HFFc6 (cell line): ENCODE measurements at regions not wholly inside any gene's neighbourhood (a gene's known extent, or its start where the extent isn't known, plus 50 kb on each side); places are given as distances from the start of the nearest gene placed in this dataset.
"Not testable (repeated sequence)": the region's sequence is repeated elsewhere in the genome, so short reads cannot be mapped to it uniquely, and the experiment has no call there.

Experiments used
- DNase-seq: peaks from one replicate; pipeline ENCODE4 v3.0.0-alpha.2; 2018
- H3K27ac Mint-ChIP-seq: 2 replicates; pipeline ENCODE4 v1.8.0; 2020; ENCODE audit warnings: mild to moderate bottlenecking, mixed read lengths
- H3K27me3 Mint-ChIP-seq: 2 replicates; pipeline ENCODE4 v1.8.0; 2021; ENCODE audit warnings: mild to moderate bottlenecking, moderate library complexity, mixed read lengths; ENCODE audit not compliant: insufficient read depth
- H3K36me3 Mint-ChIP-seq: 2 replicates; pipeline ENCODE4 v1.8.0; 2021; ENCODE audit warnings: low read depth, mixed read lengths
- H3K4me1 Mint-ChIP-seq: 2 replicates; pipeline ENCODE4 v1.8.0; 2020; ENCODE audit warnings: low read depth, mixed read lengths
- H3K4me3 Mint-ChIP-seq: 2 replicates; pipeline ENCODE4 v1.8.0; 2020; ENCODE audit warnings: mild to moderate bottlenecking, moderate library complexity, mixed read lengths
- H3K9me3 Mint-ChIP-seq: 2 replicates; pipeline ENCODE4 v1.8.0; 2020; ENCODE audit warnings: mild to moderate bottlenecking, mixed read lengths
- TF ChIP-seq, protein P1 (sequence below): fragments of 200-600 bp; sonication (generic); IDR thresholded peaks from 2 replicates; pipeline ENCODE4 v1.5.0; 2021; ENCODE audit warnings: antibody characterized with exemption, mild to moderate bottlenecking

DNA sequence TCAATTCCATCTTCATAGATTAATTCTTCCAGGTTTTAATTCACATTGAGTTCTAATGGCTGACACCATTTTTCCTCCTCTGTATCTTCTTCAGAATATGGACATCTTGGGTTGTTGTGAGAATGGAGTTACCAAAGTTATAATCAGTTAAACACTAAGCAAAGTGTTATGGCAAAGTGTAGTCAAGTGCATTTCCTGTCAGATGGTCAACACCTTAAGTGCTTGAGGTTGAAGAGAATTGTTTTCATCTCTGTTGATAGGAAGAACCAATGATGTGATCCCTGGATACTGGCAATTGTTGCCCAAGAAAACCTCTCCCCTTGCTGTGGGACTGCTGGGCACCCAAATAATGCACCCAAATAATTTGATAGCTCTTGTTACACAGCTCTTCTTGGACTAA is 102.6 kb upstream of the SATB1 start:
- peaks cover 33% of the 10 kb centered on the region for H3K9me3 Mint-ChIP-seq
- TF ChIP-seq, protein P1, sequence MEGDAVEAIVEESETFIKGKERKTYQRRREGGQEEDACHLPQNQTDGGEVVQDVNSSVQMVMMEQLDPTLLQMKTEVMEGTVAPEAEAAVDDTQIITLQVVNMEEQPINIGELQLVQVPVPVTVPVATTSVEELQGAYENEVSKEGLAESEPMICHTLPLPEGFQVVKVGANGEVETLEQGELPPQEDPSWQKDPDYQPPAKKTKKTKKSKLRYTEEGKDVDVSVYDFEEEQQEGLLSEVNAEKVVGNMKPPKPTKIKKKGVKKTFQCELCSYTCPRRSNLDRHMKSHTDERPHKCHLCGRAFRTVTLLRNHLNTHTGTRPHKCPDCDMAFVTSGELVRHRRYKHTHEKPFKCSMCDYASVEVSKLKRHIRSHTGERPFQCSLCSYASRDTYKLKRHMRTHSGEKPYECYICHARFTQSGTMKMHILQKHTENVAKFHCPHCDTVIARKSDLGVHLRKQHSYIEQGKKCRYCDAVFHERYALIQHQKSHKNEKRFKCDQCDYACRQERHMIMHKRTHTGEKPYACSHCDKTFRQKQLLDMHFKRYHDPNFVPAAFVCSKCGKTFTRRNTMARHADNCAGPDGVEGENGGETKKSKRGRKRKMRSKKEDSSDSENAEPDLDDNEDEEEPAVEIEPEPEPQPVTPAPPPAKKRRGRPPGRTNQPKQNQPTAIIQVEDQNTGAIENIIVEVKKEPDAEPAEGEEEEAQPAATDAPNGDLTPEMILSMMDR, result no peak
- no peaks in the 10 kb centered on the region; the same call in 1 of the 2 replicates for H3K36me3 Mint-ChIP-seq
- H3K4me3 Mint-ChIP-seq, result no peak overlapping the region
- H3K27me3 Mint-ChIP-seq, result no peaks in the 10 kb centered on the region; the same call in 1 of the 2 replicates
- H3K4me1 Mint-ChIP-seq, result no peaks in the 10 kb centered on the region
- no peak for DNase-seq
- H3K27ac Mint-ChIP-seq, result no peak overlapping the region

DNA sequence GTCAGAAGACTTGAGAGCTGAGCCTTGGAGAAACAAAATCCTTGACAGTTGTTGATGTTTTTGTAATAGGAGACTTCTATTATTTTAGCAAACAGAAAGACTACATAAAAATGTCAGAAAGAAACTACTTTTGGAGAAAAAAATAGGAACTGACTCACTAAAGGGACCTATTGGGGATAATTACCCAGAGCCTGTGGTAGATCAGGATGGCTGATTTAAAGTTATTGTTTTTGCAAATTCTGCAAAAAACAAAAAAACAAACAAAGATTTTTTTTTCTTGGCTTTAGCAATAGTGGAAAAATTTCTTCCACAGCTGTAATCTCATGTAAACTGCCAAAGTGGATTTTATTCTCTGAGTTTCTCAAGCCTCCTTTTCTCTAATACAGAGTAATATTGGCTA is 101.5 kb upstream of the SATB1 start:
- Mint-ChIP-seq H3K9me3 (peaks cover 31% of the 10 kb centered on the region), H3K4me3 (no peak overlapping the region), H3K27me3 (no peaks in the 10 kb centered on the region; the same call in 1 of the 2 replicates), H3K27ac (no peak overlapping the region), H3K4me1 (no peaks in the 10 kb centered on the region), H3K36me3 (no peaks in the 10 kb centered on the region; the same call in 1 of the 2 replicates)
- TF ChIP-seq, protein P1, result no peak
- DNase-seq, result no peak

DNA sequence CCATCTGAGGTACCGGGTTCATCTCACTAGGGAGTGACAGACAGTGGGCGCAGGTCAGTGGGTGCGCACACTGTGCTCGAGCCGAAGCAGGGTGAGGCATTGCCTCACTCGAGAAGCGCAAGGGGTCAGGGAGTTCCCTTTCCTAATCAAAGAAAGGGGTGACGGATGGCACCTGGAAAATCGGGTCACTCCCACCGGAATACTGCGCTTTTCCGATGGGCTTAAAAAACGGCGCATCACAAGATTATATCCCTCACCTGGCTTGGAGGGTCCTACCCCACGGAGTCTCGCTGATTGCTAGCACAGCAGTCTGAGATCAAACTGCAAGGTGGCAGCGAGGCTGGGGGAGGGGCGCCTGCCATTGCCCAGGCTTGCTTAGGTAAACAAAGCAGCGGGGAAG is 91.0 kb upstream of the SATB1 start:
- not testable (repeated sequence) for DNase-seq, H3K4me3 Mint-ChIP-seq

DNA sequence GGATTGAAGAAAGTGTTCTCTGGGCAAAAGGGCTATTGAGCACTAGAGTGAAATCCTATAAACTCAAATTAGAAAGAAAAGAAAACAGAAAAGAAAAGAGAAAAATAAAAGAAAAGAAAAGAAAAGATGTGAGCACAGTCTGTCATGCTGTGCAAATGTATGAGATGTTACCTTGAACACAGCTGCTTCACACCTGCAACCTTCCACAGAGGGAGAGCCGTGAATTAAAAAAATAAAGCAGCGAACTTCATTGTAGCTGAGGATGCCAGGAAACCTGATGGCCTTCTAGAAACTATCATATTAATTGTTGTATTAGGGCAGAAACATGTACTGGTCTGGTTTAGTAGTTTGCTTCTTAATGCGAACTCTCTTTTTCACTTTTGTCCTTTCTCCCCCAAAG is 88.0 kb upstream of the SATB1 start:
- Mint-ChIP-seq H3K36me3 (no peaks in the 10 kb centered on the region; the same call in 1 of the 2 replicates), H3K9me3 (peaks cover 38% of the 10 kb centered on the region)

More for the DNA sequence above, 91.0 kb upstream of the SATB1 start:
- not testable (repeated sequence) for H3K27me3 Mint-ChIP-seq, H3K27ac Mint-ChIP-seq, H3K4me1 Mint-ChIP-seq, H3K36me3 Mint-ChIP-seq
- peaks cover 24% of the 10 kb centered on the region for H3K9me3 Mint-ChIP-seq

DNA sequence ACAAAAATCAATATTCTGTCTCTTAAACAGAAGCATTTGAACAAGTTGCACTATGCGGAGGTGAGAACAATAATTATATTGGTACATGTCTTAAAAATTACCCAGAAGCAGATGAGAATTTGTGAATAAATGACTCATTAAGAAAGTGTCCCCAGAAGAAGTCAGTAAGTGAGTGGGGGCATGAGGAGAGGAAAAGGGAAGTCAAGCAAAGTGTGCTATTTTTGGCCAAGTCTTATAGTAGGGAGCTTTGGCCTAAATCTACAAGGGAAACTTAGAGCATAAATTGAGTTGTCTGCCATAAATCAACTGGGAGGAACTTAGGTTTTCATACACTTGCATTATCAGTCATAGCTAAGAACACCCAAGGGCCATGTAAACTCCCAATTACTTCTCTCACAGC is 86.9 kb upstream of the SATB1 start:
- Mint-ChIP-seq H3K4me1 (no peaks in the 10 kb centered on the region), H3K27ac (no peak overlapping the region), H3K4me3 (no peak overlapping the region), H3K36me3 (no peaks in the 10 kb centered on the region; the same call in 1 of the 2 replicates), H3K9me3 (peaks cover 42% of the 10 kb centered on the region), H3K27me3 (no peaks in the 10 kb centered on the region)
- no peak for DNase-seq
- TF ChIP-seq, protein P1, result no peak

More for the DNA sequence above, 88.0 kb upstream of the SATB1 start:
- Mint-ChIP-seq H3K27ac (no peak overlapping the region), H3K4me3 (no peak overlapping the region), H3K27me3 (no peaks in the 10 kb centered on the region), H3K4me1 (no peaks in the 10 kb centered on the region)
- TF ChIP-seq, protein P1, result no peak
- DNase-seq, result no peak

DNA sequence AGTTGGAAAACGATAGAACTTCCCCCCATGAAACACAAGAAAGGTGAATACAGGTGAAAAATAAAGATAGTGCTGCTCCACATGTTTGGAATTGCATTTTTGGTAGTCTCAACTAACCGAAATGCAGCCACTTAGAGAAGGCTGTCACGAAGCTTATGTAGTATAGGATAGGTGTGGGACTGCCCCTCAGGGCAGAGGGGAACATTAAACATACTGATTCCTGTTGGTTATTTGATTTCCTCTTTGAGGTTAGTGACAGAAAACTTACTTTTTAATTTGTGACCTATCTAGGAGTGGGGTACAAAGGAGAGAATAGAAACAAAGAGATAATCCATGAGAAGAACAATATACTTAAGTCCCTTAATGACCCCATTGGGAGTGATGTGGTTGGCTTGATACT is 85.8 kb upstream of the SATB1 start:
- DNase-seq, result no peak
- Mint-ChIP-seq H3K36me3 (no peaks in the 10 kb centered on the region; the same call in 1 of the 2 replicates), H3K27ac (no peak overlapping the region), H3K4me1 (no peaks in the 10 kb centered on the region), H3K9me3 (peaks cover 50% of the 10 kb centered on the region), H3K27me3 (no peaks in the 10 kb centered on the region), H3K4me3 (no peak overlapping the region)
- TF ChIP-seq, protein P1, result no peak
